ENCODE measurements at regions not wholly inside any gene's neighbourhood (a gene's known extent, or its start where the extent isn't known, plus 50 kb on each side); places are given as distances from the start of the nearest gene placed in this dataset.

- TF ChIP-seq CTCF (IDR thresholded peaks at IDR 0.05; ENCODE audit: insufficient read depth, low read length) = no peak
- TF ChIP-seq POLR2AphosphoS5 (IDR thresholded peaks at IDR 0.05; ENCODE audit: low read depth) = no peak
- no peak for TF ChIP-seq REST (IDR thresholded peaks at IDR 0.05; ENCODE audit: insufficient replicate concordance, low read depth)
- no peak for TF ChIP-seq SPI1 (IDR thresholded peaks at IDR 0.05; ENCODE audit: borderline replicate concordance, low read depth)
Measured at GRCh38 chr21:31483146-31483545, 139.1 kb upstream of the TIAM1 start.

Measured in HL-60 (cell line).